ENCODE measurements at regions not wholly inside any gene's neighbourhood (a gene's known extent, or its start where the extent isn't known, plus 50 kb on each side); places are given as distances from the start of the nearest gene placed in this dataset.

- no peaks in the 10 kb centered on the region for H3K4me1 ChIP-seq (ENCODE audit: insufficient read depth, low read length)
- no peaks in the 10 kb centered on the region for H3K36me3 ChIP-seq (ENCODE audit: insufficient read depth, low read length)
- H3K9ac ChIP-seq (ENCODE audit: low read depth, low read length), result no peak overlapping the region
- no peaks in the 10 kb centered on the region for H3K9me3 ChIP-seq (ENCODE audit: control insufficient read depth, insufficient read depth, low read length)
Measured at GRCh38 chr3:161576714-161577510, 80.3 kb downstream of the OTOL1 start.

- Histone ChIP-seq H3K4me1 (ENCODE audit: insufficient read depth, low read length) (no peaks in the 10 kb centered on the region), H3K9ac (ENCODE audit: low read depth, low read length) (no peak overlapping the region), H3K36me3 (ENCODE audit: insufficient read depth, low read length) (no peaks in the 10 kb centered on the region), H3K9me3 (ENCODE audit: control insufficient read depth, insufficient read depth, low read length) (no peaks in the 10 kb centered on the region)
Measured at GRCh38 chr3:161577662-161578061, 81.1 kb downstream of the OTOL1 start.

GRCh38 chr3:161579395-161580126, 83.0 kb downstream of the OTOL1 start:
- no peaks in the 10 kb centered on the region for H3K36me3 ChIP-seq (ENCODE audit: insufficient read depth, low read length)
- H3K4me1 ChIP-seq (ENCODE audit: insufficient read depth, low read length), result no peaks in the 10 kb centered on the region
- H3K9me3 ChIP-seq (ENCODE audit: control insufficient read depth, insufficient read depth, low read length), result no peaks in the 10 kb centered on the region
- H3K9ac ChIP-seq (ENCODE audit: low read depth, low read length), result no peak overlapping the region

- Histone ChIP-seq H3K9ac (ENCODE audit: low read depth, low read length) (no peak overlapping the region), H3K36me3 (ENCODE audit: insufficient read depth, low read length) (no peaks in the 10 kb centered on the region), H3K9me3 (ENCODE audit: control insufficient read depth, insufficient read depth, low read length) (peaks cover 5% of the 10 kb centered on the region; the same call in 1 of the 2 replicates), H3K4me1 (ENCODE audit: insufficient read depth, low read length) (no peaks in the 10 kb centered on the region)
Measured at GRCh38 chr3:161585922-161586321, 89.3 kb downstream of the OTOL1 start.

- H3K9ac ChIP-seq (ENCODE audit: low read depth, low read length), result no peak overlapping the region
- H3K36me3 ChIP-seq (ENCODE audit: insufficient read depth, low read length), result no peaks in the 10 kb centered on the region
- H3K4me1 ChIP-seq (ENCODE audit: insufficient read depth, low read length), result no peaks in the 10 kb centered on the region
- H3K9me3 ChIP-seq (ENCODE audit: control insufficient read depth, insufficient read depth, low read length), result peaks cover 6% of the 10 kb centered on the region; the same call in 1 of the 2 replicates
Measured at GRCh38 chr3:161586556-161587235, 90.1 kb downstream of the OTOL1 start.

- H3K9ac ChIP-seq (ENCODE audit: low read depth, low read length), result no peak overlapping the region
- H3K4me1 ChIP-seq (ENCODE audit: insufficient read depth, low read length), result peaks cover 4% of the 10 kb centered on the region; the same call in 1 of the 2 replicates
- no peaks in the 10 kb centered on the region for H3K9me3 ChIP-seq (ENCODE audit: control insufficient read depth, insufficient read depth, low read length)
- no peaks in the 10 kb centered on the region for H3K36me3 ChIP-seq (ENCODE audit: insufficient read depth, low read length)
Measured at GRCh38 chr3:161598639-161599038, 102.0 kb downstream of the OTOL1 start.

GRCh38 chr3:161599697-161600096, 103.1 kb downstream of the OTOL1 start:
- H3K4me1 ChIP-seq (ENCODE audit: insufficient read depth, low read length), result peaks cover 4% of the 10 kb centered on the region; the same call in 1 of the 2 replicates
- no peak overlapping the region for H3K9ac ChIP-seq (ENCODE audit: low read depth, low read length)
- no peaks in the 10 kb centered on the region for H3K36me3 ChIP-seq (ENCODE audit: insufficient read depth, low read length)
- no peaks in the 10 kb centered on the region for H3K9me3 ChIP-seq (ENCODE audit: control insufficient read depth, insufficient read depth, low read length)

- no peaks in the 10 kb centered on the region for H3K36me3 ChIP-seq (ENCODE audit: insufficient read depth, low read length)
- no peak overlapping the region for H3K9ac ChIP-seq (ENCODE audit: low read depth, low read length)
- no peaks in the 10 kb centered on the region for H3K9me3 ChIP-seq (ENCODE audit: control insufficient read depth, insufficient read depth, low read length)
- peaks cover 4% of the 10 kb centered on the region; the same call in 1 of the 2 replicates for H3K4me1 ChIP-seq (ENCODE audit: insufficient read depth, low read length)
Measured at GRCh38 chr3:161600173-161600572, 103.6 kb downstream of the OTOL1 start.

- peaks cover 4% of the 10 kb centered on the region; the same call in 1 of the 2 replicates for H3K4me1 ChIP-seq (ENCODE audit: insufficient read depth, low read length)
- no peak overlapping the region for H3K9ac ChIP-seq (ENCODE audit: low read depth, low read length)
- H3K36me3 ChIP-seq (ENCODE audit: insufficient read depth, low read length), result no peaks in the 10 kb centered on the region
- no peaks in the 10 kb centered on the region for H3K9me3 ChIP-seq (ENCODE audit: control insufficient read depth, insufficient read depth, low read length)
Measured at GRCh38 chr3:161602475-161602874, 105.9 kb downstream of the OTOL1 start.

GRCh38 chr3:161602918-161603317, 106.3 kb downstream of the OTOL1 start:
- Histone ChIP-seq H3K9ac (ENCODE audit: low read depth, low read length) (no peak overlapping the region), H3K36me3 (ENCODE audit: insufficient read depth, low read length) (no peaks in the 10 kb centered on the region), H3K4me1 (ENCODE audit: insufficient read depth, low read length) (peaks cover 4% of the 10 kb centered on the region; the same call in 1 of the 2 replicates), H3K9me3 (ENCODE audit: control insufficient read depth, insufficient read depth, low read length) (no peaks in the 10 kb centered on the region)

GRCh38 chr3:161607056-161607455, 110.4 kb downstream of the OTOL1 start:
- Histone ChIP-seq H3K36me3 (ENCODE audit: insufficient read depth, low read length) (no peaks in the 10 kb centered on the region), H3K9ac (ENCODE audit: low read depth, low read length) (no peak overlapping the region), H3K9me3 (ENCODE audit: control insufficient read depth, insufficient read depth, low read length) (no peaks in the 10 kb centered on the region), H3K4me1 (ENCODE audit: insufficient read depth, low read length) (no peaks in the 10 kb centered on the region)

- no peak overlapping the region for H3K9ac ChIP-seq (ENCODE audit: low read depth, low read length)
- no peaks in the 10 kb centered on the region for H3K36me3 ChIP-seq (ENCODE audit: insufficient read depth, low read length)
- H3K9me3 ChIP-seq (ENCODE audit: control insufficient read depth, insufficient read depth, low read length), result no peaks in the 10 kb centered on the region
- H3K4me1 ChIP-seq (ENCODE audit: insufficient read depth, low read length), result no peaks in the 10 kb centered on the region
Measured at GRCh38 chr3:161619351-161619750, 122.7 kb downstream of the OTOL1 start.

GRCh38 chr3:161630794-161631193, 134.2 kb downstream of the OTOL1 start:
- no peaks in the 10 kb centered on the region for H3K4me1 ChIP-seq (ENCODE audit: insufficient read depth, low read length)
- no peaks in the 10 kb centered on the region for H3K9me3 ChIP-seq (ENCODE audit: control insufficient read depth, insufficient read depth, low read length)
- H3K36me3 ChIP-seq (ENCODE audit: insufficient read depth, low read length), result no peaks in the 10 kb centered on the region
- H3K9ac ChIP-seq (ENCODE audit: low read depth, low read length), result no peak overlapping the region

- Histone ChIP-seq H3K4me1 (ENCODE audit: insufficient read depth, low read length) (no peaks in the 10 kb centered on the region; the same call in 1 of the 2 replicates), H3K9me3 (ENCODE audit: control insufficient read depth, insufficient read depth, low read length) (no peaks in the 10 kb centered on the region), H3K9ac (ENCODE audit: low read depth, low read length) (no peak overlapping the region), H3K36me3 (ENCODE audit: insufficient read depth, low read length) (no peaks in the 10 kb centered on the region)
Measured at GRCh38 chr3:161631536-161631935, 134.9 kb downstream of the OTOL1 start.
